Liver (tissue), 7 donors: ENCODE measurements at regions not wholly inside any gene's neighbourhood (a gene's known extent, or its start where the extent isn't known, plus 50 kb on each side); places are given as distances from the start of the nearest gene placed in this dataset.

Source experiments
- DNase-seq: peaks from one replicate; pipeline ENCODE4 v3.0.0-alpha.2; 2017; ENCODE audit warnings: low spot score
- H3K27ac ChIP-seq, 2 donors: one replicate each; pipeline ENCODE4 v1.7.0; 2013; ENCODE audit warnings: inconsistent platforms in 2 of 2, low read length in 2 of 2, control low read depth in 1 of 2, low read depth in 1 of 2, mild to moderate bottlenecking in 1 of 2
- H3K27me3 ChIP-seq, 4 donors: one replicate each; pipeline versions ENCODE4 v1.6.1 to v1.7.0; 2013; ENCODE audit warnings: low read length in 3 of 4, inconsistent platforms in 1 of 4, mild to moderate bottlenecking in 1 of 4, moderate library complexity in 1 of 4; ENCODE audit not compliant: control insufficient read depth in 4 of 4, insufficient read depth in 4 of 4
- H3K36me3 ChIP-seq, 4 donors: one replicate each; pipeline versions ENCODE4 v1.6.1 to v1.7.0; 2013; ENCODE audit warnings: low read length in 3 of 4, mild to moderate bottlenecking in 3 of 4, low read depth in 1 of 4, moderate library complexity in 1 of 4; ENCODE audit not compliant: control insufficient read depth in 4 of 4, insufficient read depth in 3 of 4
- H3K4me1 ChIP-seq, 4 donors: one replicate each; pipeline versions ENCODE4 v1.6.1 to v1.7.0; 2013; ENCODE audit warnings: low read length in 3 of 4, mild to moderate bottlenecking in 3 of 4, moderate library complexity in 1 of 4; ENCODE audit not compliant: control insufficient read depth in 4 of 4, insufficient read depth in 4 of 4
- H3K4me3 ChIP-seq, 3 donors: one replicate each; pipeline versions ENCODE4 v1.6.1 to v1.7.0; 2013; ENCODE audit warnings: low read length in 3 of 3, control low read depth in 1 of 3, low read depth in 1 of 3, mild to moderate bottlenecking in 1 of 3
- H3K9ac ChIP-seq, 2 donors: one replicate each; pipeline ENCODE4 v1.7.0; 2013; ENCODE audit warnings: low read length in 2 of 2, mild to moderate bottlenecking in 2 of 2, moderate library complexity in 2 of 2, control low read depth in 1 of 2, low read depth in 1 of 2
- H3K9me3 ChIP-seq, 4 donors: one replicate each; pipeline versions ENCODE4 v1.6.1 to v1.7.0; 2013; ENCODE audit warnings: low read length in 3 of 4; ENCODE audit not compliant: control insufficient read depth in 4 of 4
- FOXA1 ChIP-seq: IDR thresholded peaks from 2 replicates; pipeline ENCODE4 v1.6.1; 2016; ENCODE audit warnings: antibody characterized with exemption
- FOXA2 ChIP-seq: IDR thresholded peaks from 2 replicates; pipeline ENCODE4 v1.6.1; 2016; ENCODE audit warnings: antibody characterized with exemption
- GABPA ChIP-seq, 2 donors: IDR thresholded peaks in 1 of 2; conservative IDR thresholded peaks in 1 of 2; 2 replicates each; pipeline ENCODE4 v1.6.1; 2016; ENCODE audit warnings: antibody characterized with exemption in 2 of 2, mild to moderate bottlenecking in 1 of 2, moderate library complexity in 1 of 2
- HNF4G ChIP-seq: IDR thresholded peaks from 2 replicates; pipeline ENCODE4 v1.6.1; 2016; ENCODE audit warnings: antibody characterized with exemption
- MAX ChIP-seq: IDR thresholded peaks from 2 replicates; pipeline ENCODE4 v1.6.1; 2016; ENCODE audit warnings: antibody characterized with exemption
- NR2F2 ChIP-seq: IDR thresholded peaks from 2 replicates; pipeline ENCODE4 v1.6.1; 2016; ENCODE audit warnings: antibody characterized with exemption
- RAD21 ChIP-seq, 2 donors: IDR thresholded peaks; 2 replicates each; pipeline ENCODE4 v1.6.1; 2016; ENCODE audit warnings: antibody characterized with exemption in 2 of 2, mild to moderate bottlenecking in 2 of 2
- REST ChIP-seq: IDR thresholded peaks from 2 replicates; pipeline ENCODE4 v1.6.1; 2016; ENCODE audit warnings: antibody characterized with exemption, mild to moderate bottlenecking
- RXRA ChIP-seq, 2 donors: IDR thresholded peaks; 2 replicates each; pipeline ENCODE4 v1.6.1; 2017 to 2018; ENCODE audit warnings: antibody characterized with exemption in 2 of 2, mild to moderate bottlenecking in 1 of 2
- TAF1 ChIP-seq: conservative IDR thresholded peaks from 2 replicates; pipeline ENCODE4 v1.6.1; 2016; ENCODE audit warnings: antibody characterized with exemption, mild to moderate bottlenecking
- WGBS: extraction: QIAGEN DNeasy Blood & Tissue Kit; methylation state at CpG from one replicate; pipeline ENCODE4 v1.1.7; 2013; 5-methylcytosine and 5-hydroxymethylcytosine counted together
- TF ChIP-seq, protein P1 (sequence below): IDR thresholded peaks from 2 replicates; pipeline ENCODE4 v1.6.1; 2016; ENCODE audit warnings: antibody characterized with exemption
- TF ChIP-seq, protein P2 (sequence below): IDR thresholded peaks from 2 replicates; pipeline ENCODE4 v1.6.1; 2016; ENCODE audit warnings: antibody characterized with exemption
- donor health status: healthy.
- donor health status: healthy.
- donor health status: healthy.
- donor health status: healthy.

DNA sequence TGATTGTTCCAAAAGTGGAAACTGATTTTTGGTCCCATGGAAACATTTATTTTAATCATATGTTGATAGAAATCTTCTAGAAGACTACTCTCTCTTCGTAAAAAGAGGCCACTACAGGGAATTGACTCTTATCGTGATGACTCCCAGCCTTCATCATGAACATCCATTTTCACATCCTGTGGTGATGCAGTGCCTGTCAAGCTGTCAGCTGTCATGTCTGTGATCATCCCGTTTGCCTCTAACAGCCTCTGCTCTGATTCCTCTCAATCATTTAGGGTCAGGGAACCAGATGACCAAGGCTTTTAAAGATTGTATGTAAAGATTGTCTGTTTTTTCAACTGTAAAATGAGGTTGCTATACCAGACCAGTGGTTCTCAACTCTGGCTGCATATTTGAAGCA is 419.0 kb upstream of the MGAT4C start:
- DNase-seq = no peak
- no peaks in the 10 kb centered on the region for H3K36me3 ChIP-seq
- H3K9me3 ChIP-seq = no peaks in the 10 kb centered on the region
- no peaks in the 10 kb centered on the region for H3K4me1 ChIP-seq
- TF ChIP-seq NR2F2 (no peak), MAX (no peak)
- WGBS = 63% methylated on average over 3 of the region's 3 CpGs
- no peak overlapping the region for H3K27ac ChIP-seq
- no peaks in the 10 kb centered on the region for H3K27me3 ChIP-seq
- H3K4me3 ChIP-seq = no peak overlapping the region
- H3K9ac ChIP-seq = no peak overlapping the region

GRCh38 chr12:86670986-86671385 is 414.8 kb upstream of the MGAT4C start:
- no peak overlapping the region for H3K4me3 ChIP-seq
- no peaks in the 10 kb centered on the region for H3K36me3 ChIP-seq
- no peak for TF ChIP-seq HNF4G
- TF ChIP-seq FOXA2 = no peak
- TF ChIP-seq RXRA (IDR thresholded peaks at IDR 0.05) = no peak
- TF ChIP-seq, protein P1, sequence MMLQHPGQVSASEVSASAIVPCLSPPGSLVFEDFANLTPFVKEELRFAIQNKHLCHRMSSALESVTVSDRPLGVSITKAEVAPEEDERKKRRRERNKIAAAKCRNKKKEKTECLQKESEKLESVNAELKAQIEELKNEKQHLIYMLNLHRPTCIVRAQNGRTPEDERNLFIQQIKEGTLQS = no peak
- TF ChIP-seq NR2F2 = no peak
- no peak for TF ChIP-seq FOXA1
- no peaks in the 10 kb centered on the region for H3K9me3 ChIP-seq
- H3K27ac ChIP-seq = no peak overlapping the region
- H3K9ac ChIP-seq = no peak overlapping the region
- no peak for DNase-seq
- WGBS = 73% methylated on average over 4 of the region's 4 CpGs
- H3K4me1 ChIP-seq = no peaks in the 10 kb centered on the region
- H3K27me3 ChIP-seq = no peaks in the 10 kb centered on the region

GRCh38 chr12:86669010-86669409 is 412.8 kb upstream of the MGAT4C start:
- no peaks in the 10 kb centered on the region for H3K4me1 ChIP-seq
- H3K27ac ChIP-seq = no peak overlapping the region
- H3K9ac ChIP-seq = no peak overlapping the region
- TF ChIP-seq REST (no peak), FOXA2 (no peak), MAX (no peak), RAD21 (IDR thresholded peaks at IDR 0.05) (no peak), GABPA (IDR thresholded peaks at IDR 0.05 in 1 of 2, conservative IDR thresholded peaks at IDR 0.05 in 1 of 2) (no peak), FOXA1 (no peak), TAF1 (no peak), RXRA (IDR thresholded peaks at IDR 0.05) (no peak)
- TF ChIP-seq, protein P2, sequence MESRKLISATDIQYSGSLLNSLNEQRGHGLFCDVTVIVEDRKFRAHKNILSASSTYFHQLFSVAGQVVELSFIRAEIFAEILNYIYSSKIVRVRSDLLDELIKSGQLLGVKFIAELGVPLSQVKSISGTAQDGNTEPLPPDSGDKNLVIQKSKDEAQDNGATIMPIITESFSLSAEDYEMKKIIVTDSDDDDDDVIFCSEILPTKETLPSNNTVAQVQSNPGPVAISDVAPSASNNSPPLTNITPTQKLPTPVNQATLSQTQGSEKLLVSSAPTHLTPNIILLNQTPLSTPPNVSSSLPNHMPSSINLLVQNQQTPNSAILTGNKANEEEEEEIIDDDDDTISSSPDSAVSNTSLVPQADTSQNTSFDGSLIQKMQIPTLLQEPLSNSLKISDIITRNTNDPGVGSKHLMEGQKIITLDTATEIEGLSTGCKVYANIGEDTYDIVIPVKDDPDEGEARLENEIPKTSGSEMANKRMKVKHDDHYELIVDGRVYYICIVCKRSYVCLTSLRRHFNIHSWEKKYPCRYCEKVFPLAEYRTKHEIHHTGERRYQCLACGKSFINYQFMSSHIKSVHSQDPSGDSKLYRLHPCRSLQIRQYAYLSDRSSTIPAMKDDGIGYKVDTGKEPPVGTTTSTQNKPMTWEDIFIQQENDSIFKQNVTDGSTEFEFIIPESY = no peak
- no peak overlapping the region for H3K4me3 ChIP-seq
- 64% methylated on average over 3 of the region's 3 CpGs for WGBS
- no peak for DNase-seq
- H3K9me3 ChIP-seq = no peaks in the 10 kb centered on the region
- H3K27me3 ChIP-seq = no peaks in the 10 kb centered on the region
- no peaks in the 10 kb centered on the region for H3K36me3 ChIP-seq
